ENCODE measurements at regions not wholly inside any gene's neighbourhood (a gene's known extent, or its start where the extent isn't known, plus 50 kb on each side); places are given as distances from the start of the nearest gene placed in this dataset.

GRCh38 chr1:34478515-34479076 is 276.3 kb upstream of the GJB5 start:
- DNase-seq (ENCODE audit: low read depth in 2 of 2): no peak

GRCh38 chr1:34479731-34480130 is 275.1 kb upstream of the GJB5 start:
- DNase-seq (ENCODE audit: low read depth in 2 of 2): no peak

- no peak for DNase-seq (ENCODE audit: low read depth in 2 of 2)
Measured at GRCh38 chr1:34488080-34488708, 266.7 kb upstream of the GJB5 start.

- DNase-seq (ENCODE audit: low read depth in 2 of 2): no peak
Measured at GRCh38 chr1:34500451-34500850, 254.4 kb upstream of the GJB5 start.

GRCh38 chr1:34511802-34512201 is 243.0 kb upstream of the GJB5 start:
- DNase-seq (ENCODE audit: low read depth in 2 of 2): no peak

GRCh38 chr1:34518146-34518699 is 236.6 kb upstream of the GJB5 start:
- no peak for DNase-seq (ENCODE audit: low read depth in 2 of 2)

GRCh38 chr1:34520111-34520510 is 234.7 kb upstream of the GJB5 start:
- DNase-seq (ENCODE audit: low read depth in 2 of 2): no peak

- no peak for DNase-seq (ENCODE audit: low read depth in 2 of 2)
Measured at GRCh38 chr1:34524783-34525182, 230.1 kb upstream of the GJB5 start.

- DNase-seq (ENCODE audit: low read depth in 2 of 2): no peak
Measured at GRCh38 chr1:34529935-34530859, 224.7 kb upstream of the GJB5 start.

GRCh38 chr1:34532113-34532512 is 222.7 kb upstream of the GJB5 start:
- no peak for DNase-seq (ENCODE audit: low read depth in 2 of 2)

- no peak for DNase-seq (ENCODE audit: low read depth in 2 of 2)
Measured at GRCh38 chr1:34538481-34538880, 216.4 kb upstream of the GJB5 start.

- no peak for DNase-seq (ENCODE audit: low read depth in 2 of 2)
Measured at GRCh38 chr1:34547046-34547674, 207.7 kb upstream of the GJB5 start.

GRCh38 chr1:34549199-34549598 is 205.6 kb upstream of the GJB5 start:
- no peak for DNase-seq (ENCODE audit: low read depth in 2 of 2)

- DNase-seq (ENCODE audit: low read depth in 2 of 2): no peak
Measured at GRCh38 chr1:34578306-34578705, 176.5 kb upstream of the GJB5 start.

GRCh38 chr1:34582356-34582755 is 172.5 kb upstream of the GJB5 start:
- no peak for DNase-seq (ENCODE audit: low read depth in 2 of 2)

GRCh38 chr1:34587761-34588160 is 167.1 kb upstream of the GJB5 start:
- no peak for DNase-seq (ENCODE audit: low read depth in 2 of 2)

GRCh38 chr1:34590211-34590623 is 164.6 kb upstream of the GJB5 start:
- DNase-seq (ENCODE audit: low read depth in 2 of 2): no peak

- DNase-seq (ENCODE audit: low read depth in 2 of 2): no peak
Measured at GRCh38 chr1:34591751-34592629, 162.9 kb upstream of the GJB5 start.

GRCh38 chr1:34597877-34598514 is 156.9 kb upstream of the GJB5 start:
- DNase-seq (ENCODE audit: low read depth in 2 of 2): no peak

GRCh38 chr1:34602907-34603306 is 151.9 kb upstream of the GJB5 start:
- no peak for DNase-seq (ENCODE audit: low read depth in 2 of 2)

GRCh38 chr1:34603594-34603993 is 151.3 kb upstream of the GJB5 start:
- no peak for DNase-seq (ENCODE audit: low read depth in 2 of 2)
